HCT116 (cell line): ENCODE measurements at regions not wholly inside any gene's neighbourhood (a gene's known extent, or its start where the extent isn't known, plus 50 kb on each side); places are given as distances from the start of the nearest gene placed in this dataset.

Experiments used
- ATAC-seq: fragments of 200-7000 bp; cut with Tn5 transposase; 2 replicates; pipeline ENCODE4 v1.9.1; 2020; ENCODE audit warnings: mild to moderate bottlenecking, moderate library complexity
- BruUV-seq: library from RNA; stranded (reverse); fragments of 400-500 nt; replicated peaks from 2 replicates; lab custom pipeline; 2021; lab: Mats Ljungman, UMichigan
- CTCF ChIA-PET: fragments of 300-600 bp; sonication (Branson Sonifier 250); formaldehyde crosslinking; loops from one replicate; lab custom pipeline; 2021; ENCODE audit warnings: antibody characterized with exemption; lab: Charles Lee
- POLR2A ChIA-PET: fragments of 300-600, 350-600 bp; sonication (Branson Sonifier 250); formaldehyde crosslinking; loops from one replicate; lab custom pipeline; 2021; ENCODE audit warnings: antibody characterized with exemption; lab: Charles Lee
- RAD21 ChIA-PET, 2 experiments: fragments of 300-600 bp; sonication (Branson Sonifier 250); formaldehyde crosslinking; loops; one replicate each; lab custom pipeline; 2023; ENCODE audit warnings: low total read pairs in 2 of 2; ENCODE audit not compliant: uncharacterized antibody in 2 of 2, unreplicated experiment in 2 of 2, low non-redundant PET in 1 of 2; lab: Charles Lee
- DNase-seq: peaks from one replicate; pipeline ENCODE4 v3.0.0-alpha.2; 2010; ENCODE audit warnings: low read depth, low spot score
- H2AFZ ChIP-seq: fragments of 200-600 bp; shearing (Covaris generic), sonication (generic); 2 replicates; pipeline ENCODE4 v1.6.1; 2017; ENCODE audit warnings: low read depth, mixed run types, mixed read lengths, antibody characterized with exemption, low read length; ENCODE audit not compliant: poor library complexity, severe bottlenecking
- H3K27ac ChIP-seq: 2 replicates; pipeline ENCODE4 v1.5.1; 2012; ENCODE audit warnings: low read depth, low read length
- H3K27me3 ChIP-seq: fragments of 200-600 bp; sonication (generic); 2 replicates; pipeline ENCODE4 v1.6.1; 2016; ENCODE audit warnings: mixed run types, low read length, mixed read lengths; ENCODE audit not compliant: insufficient read depth
- H3K36me3 ChIP-seq, 2 experiments: fragments of 200-500 bp in 1 of 2; fragments of 200-600 bp in 1 of 2; sonication (Bioruptor generic) in 1 of 2; sonication (generic) in 1 of 2; 2 replicates each; pipeline versions ENCODE4 v1.5.1 to v1.6.1; 2014 to 2016; ENCODE audit warnings: low read length in 2 of 2, inconsistent platforms in 1 of 2, mixed read lengths in 1 of 2, mixed run types in 1 of 2; ENCODE audit not compliant: insufficient read depth in 2 of 2, control insufficient read depth in 1 of 2
- H3K4me1 ChIP-seq, 2 experiments: fragments of 200-600 bp in 1 of 2; sonication (generic) in 1 of 2; 2 replicates each; pipeline versions ENCODE4 v1.5.1 to v1.6.1; 2012 to 2017; ENCODE audit warnings: low read length in 2 of 2, inconsistent platforms in 1 of 2, mild to moderate bottlenecking in 1 of 2, mixed read lengths in 1 of 2, mixed run types in 1 of 2, moderate library complexity in 1 of 2; ENCODE audit not compliant: insufficient read depth in 2 of 2, control insufficient read depth in 1 of 2
- H3K4me2 ChIP-seq: fragments of 200-600 bp; sonication (generic); 2 replicates; pipeline ENCODE4 v1.6.1; 2017; ENCODE audit warnings: mixed run types, low read length, mixed read lengths
- H3K4me3 ChIP-seq, 2 experiments: fragments of 200-600 bp in 1 of 2; sonication (generic) in 1 of 2; replicated peaks in 1 of 2; 2 replicates each; pipeline ENCODE4 v1.5.1; 2011 to 2016; ENCODE audit warnings: low read length in 2 of 2, control low read depth in 1 of 2, low read depth in 1 of 2, mild to moderate bottlenecking in 1 of 2, mixed read lengths in 1 of 2, mixed run types in 1 of 2
- H3K79me2 ChIP-seq: fragments of 200-600 bp; sonication (generic); 2 replicates; pipeline ENCODE4 v1.6.1; 2017; ENCODE audit warnings: mild to moderate bottlenecking, mixed run types, low read length, moderate library complexity, mixed read lengths; ENCODE audit not compliant: insufficient read depth
- H3K9ac ChIP-seq: fragments of 200-600 bp; sonication (generic); 2 replicates; pipeline ENCODE4 v1.6.1; 2016; ENCODE audit warnings: low read length, mixed read lengths
- H3K9me2 ChIP-seq: fragments of 200-600 bp; sonication (generic), shearing (Covaris generic); 2 replicates; pipeline ENCODE4 v1.6.1; 2017; ENCODE audit warnings: mixed run types, mild to moderate bottlenecking, moderate library complexity; ENCODE audit not compliant: insufficient read depth
- H3K9me3 ChIP-seq, 2 experiments: fragments of 200-500 bp in 1 of 2; fragments of 200-600 bp in 1 of 2; sonication (Bioruptor generic) in 1 of 2; sonication (generic) in 1 of 2; 2 replicates each; pipeline ENCODE4 v1.6.1; 2014 to 2017; ENCODE audit warnings: low read length in 2 of 2, mixed read lengths in 2 of 2, inconsistent platforms in 1 of 2, low read depth in 1 of 2, mild to moderate bottlenecking in 1 of 2, mixed run types in 1 of 2, moderate library complexity in 1 of 2; ENCODE audit not compliant: control insufficient read depth in 1 of 2, insufficient read depth in 1 of 2
- H4K20me1 ChIP-seq: fragments of 200-600 bp; sonication (generic), shearing (Covaris generic); 2 replicates; pipeline ENCODE4 v1.6.1; 2017; ENCODE audit warnings: mixed run types, mild to moderate bottlenecking, moderate library complexity; ENCODE audit not compliant: insufficient read depth
- CBX3 ChIP-seq: IDR thresholded peaks from 2 replicates; pipeline ENCODE4 v1.6.1; 2012; ENCODE audit warnings: low read depth
- CEBPB ChIP-seq: IDR thresholded peaks from 2 replicates; pipeline ENCODE4 v1.6.1; 2012; ENCODE audit warnings: low read depth
- ELF1 ChIP-seq: IDR thresholded peaks from 2 replicates; pipeline ENCODE4 v1.6.1; 2012; ENCODE audit warnings: low read depth, borderline replicate concordance
- EZH2 ChIP-seq: fragments of 200-600 bp; sonication (generic); IDR thresholded peaks from 2 replicates; pipeline ENCODE4 v1.6.1; 2017; ENCODE audit warnings: antibody characterized with exemption, mixed run types
- EZH2phosphoT487 ChIP-seq: fragments of 200-600 bp; IDR thresholded peaks from 2 replicates; pipeline ENCODE4 v1.6.1; 2018; ENCODE audit warnings: antibody characterized with exemption, borderline replicate concordance
- FOSL1 ChIP-seq: IDR thresholded peaks from 2 replicates; pipeline ENCODE4 v1.6.1; 2012; ENCODE audit warnings: low read depth
- JUND ChIP-seq: IDR thresholded peaks from 2 replicates; pipeline ENCODE4 v1.6.1; 2012
- POLR2A ChIP-seq: IDR thresholded peaks from 2 replicates; pipeline ENCODE4 v1.7.0; 2011; ENCODE audit warnings: borderline replicate concordance; ENCODE audit not compliant: insufficient read depth, insufficient read length; ENCODE audit errors: extremely low read depth
- POLR2AphosphoS5 ChIP-seq: IDR thresholded peaks from 2 replicates; pipeline ENCODE4 v1.6.1; 2011; ENCODE audit warnings: mild to moderate bottlenecking, low read depth, low read length, moderate library complexity
- RAD21 ChIP-seq: IDR thresholded peaks from 2 replicates; pipeline ENCODE4 v1.6.1; 2012; ENCODE audit warnings: low read depth, mild to moderate bottlenecking
- SIN3A ChIP-seq: IDR thresholded peaks from 2 replicates; pipeline ENCODE4 v1.6.1; 2012; ENCODE audit warnings: low read depth
- SP1 ChIP-seq: IDR thresholded peaks from 2 replicates; pipeline ENCODE4 v1.6.1; 2012; ENCODE audit warnings: low read depth
- SRF ChIP-seq: IDR thresholded peaks from 2 replicates; pipeline ENCODE4 v1.6.1; 2012; ENCODE audit warnings: low read depth
- TCF7L2 ChIP-seq: IDR thresholded peaks from 2 replicates; pipeline ENCODE4 v1.7.0; 2011; ENCODE audit warnings: borderline replicate concordance, inconsistent platforms; ENCODE audit not compliant: insufficient read depth, insufficient read length; ENCODE audit errors: extremely low read depth
- YY1 ChIP-seq: IDR thresholded peaks from 2 replicates; pipeline ENCODE4 v1.6.1; 2011; ENCODE audit warnings: low read length, low read depth, moderate library complexity, mild to moderate bottlenecking; ENCODE audit not compliant: insufficient replicate concordance; ENCODE audit errors: extremely low read depth
- ZNF274 ChIP-seq: fragments of 200-500 bp; sonication (Bioruptor generic); IDR thresholded peaks from 2 replicates; pipeline ENCODE4 v1.6.1; 2014; ENCODE audit warnings: mild to moderate bottlenecking, low read depth, low read length, inconsistent platforms
- intact Hi-C: fragments of 100-400 bp; cut with micrococcal nuclease; formaldehyde crosslinking; loops from 2 replicates; pipeline ENCODE4 v1.10.0; 2022
- TF ChIP-seq, protein P1 (sequence below), 3 experiments: fragments of 200-600 bp in 1 of 3; sonication (generic) in 1 of 3; IDR thresholded peaks in 2 of 3; conservative IDR thresholded peaks in 1 of 3; 2 replicates each; pipeline ENCODE4 v1.5.1; 2012 to 2017; ENCODE audit warnings: low read depth in 2 of 3, low read length in 2 of 3, antibody characterized with exemption in 1 of 3, borderline replicate concordance in 1 of 3, control low read depth in 1 of 3, mild to moderate bottlenecking in 1 of 3, mixed read lengths in 1 of 3, mixed run types in 1 of 3, moderate library complexity in 1 of 3; ENCODE audit not compliant: insufficient read depth in 1 of 3
- TF ChIP-seq, protein P2 (sequence below): IDR thresholded peaks from 2 replicates; pipeline ENCODE4 v1.6.1; 2012; ENCODE audit warnings: low read depth
- TF ChIP-seq, protein P3 (sequence below): IDR thresholded peaks from 2 replicates; pipeline ENCODE4 v1.6.1; 2012

DNA sequence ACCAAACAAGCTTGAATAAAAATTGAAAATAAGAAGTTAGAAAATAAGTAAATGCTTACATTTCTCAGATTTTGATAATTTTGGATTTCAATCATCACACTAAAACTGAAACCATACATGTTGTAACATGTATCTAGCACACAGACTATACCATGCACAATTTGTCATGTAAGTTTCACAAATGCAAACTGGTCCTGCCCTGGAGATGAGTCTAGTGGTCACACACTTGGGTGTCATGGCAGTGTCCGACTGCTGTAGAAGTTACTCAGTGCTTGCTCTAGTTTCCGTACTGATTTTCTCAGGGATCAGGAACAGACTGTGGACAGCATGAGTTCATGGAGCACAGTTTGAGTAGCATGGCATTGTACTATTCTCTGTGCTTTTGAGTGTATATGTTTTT lies 182.9 kb upstream of the RMP24 start:
- POLR2A ChIA-PET = no interaction called here
- CTCF ChIA-PET = no interaction called here
- Histone ChIP-seq H3K27me3 (0 out of 2 replicates have a peak, but pooled peaks cover 5% of the 10 kb centered on the region), H3K36me3 (no peaks in the 10 kb centered on the region), H3K9me3 (no peaks in the 10 kb centered on the region), H3K9ac (no peak overlapping the region), H3K9me2 (no peaks in the 10 kb centered on the region), H3K4me2 (no peak overlapping the region), H3K4me1 (no peaks in the 10 kb centered on the region), H3K79me2 (no peaks in the 10 kb centered on the region), H3K27ac (no peak overlapping the region), H3K4me3 (no peak overlapping the region), H4K20me1 (no peaks in the 10 kb centered on the region), H2AFZ (no peak overlapping the region)
- TF ChIP-seq SIN3A (no peak), JUND (no peak), ZNF274 (no peak), POLR2A (no peak), ELF1 (no peak), EZH2phosphoT487 (no peak), CBX3 (no peak), SP1 (no peak), RAD21 (no peak), TCF7L2 (no peak), CEBPB (no peak), POLR2AphosphoS5 (no peak), EZH2 (no peak), SRF (no peak), FOSL1 (no peak), YY1 (no peak)
- TF ChIP-seq, protein P1, sequence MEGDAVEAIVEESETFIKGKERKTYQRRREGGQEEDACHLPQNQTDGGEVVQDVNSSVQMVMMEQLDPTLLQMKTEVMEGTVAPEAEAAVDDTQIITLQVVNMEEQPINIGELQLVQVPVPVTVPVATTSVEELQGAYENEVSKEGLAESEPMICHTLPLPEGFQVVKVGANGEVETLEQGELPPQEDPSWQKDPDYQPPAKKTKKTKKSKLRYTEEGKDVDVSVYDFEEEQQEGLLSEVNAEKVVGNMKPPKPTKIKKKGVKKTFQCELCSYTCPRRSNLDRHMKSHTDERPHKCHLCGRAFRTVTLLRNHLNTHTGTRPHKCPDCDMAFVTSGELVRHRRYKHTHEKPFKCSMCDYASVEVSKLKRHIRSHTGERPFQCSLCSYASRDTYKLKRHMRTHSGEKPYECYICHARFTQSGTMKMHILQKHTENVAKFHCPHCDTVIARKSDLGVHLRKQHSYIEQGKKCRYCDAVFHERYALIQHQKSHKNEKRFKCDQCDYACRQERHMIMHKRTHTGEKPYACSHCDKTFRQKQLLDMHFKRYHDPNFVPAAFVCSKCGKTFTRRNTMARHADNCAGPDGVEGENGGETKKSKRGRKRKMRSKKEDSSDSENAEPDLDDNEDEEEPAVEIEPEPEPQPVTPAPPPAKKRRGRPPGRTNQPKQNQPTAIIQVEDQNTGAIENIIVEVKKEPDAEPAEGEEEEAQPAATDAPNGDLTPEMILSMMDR (IDR thresholded peaks at IDR 0.05 in 2 of 3, conservative IDR thresholded peaks at IDR 0.05 in 1 of 3; ENCODE audit: borderline replicate concordance in 1 of 3, insufficient read depth in 1 of 3, low read depth in 2 of 3, low read length in 2 of 3) = no peak
- TF ChIP-seq, protein P2, sequence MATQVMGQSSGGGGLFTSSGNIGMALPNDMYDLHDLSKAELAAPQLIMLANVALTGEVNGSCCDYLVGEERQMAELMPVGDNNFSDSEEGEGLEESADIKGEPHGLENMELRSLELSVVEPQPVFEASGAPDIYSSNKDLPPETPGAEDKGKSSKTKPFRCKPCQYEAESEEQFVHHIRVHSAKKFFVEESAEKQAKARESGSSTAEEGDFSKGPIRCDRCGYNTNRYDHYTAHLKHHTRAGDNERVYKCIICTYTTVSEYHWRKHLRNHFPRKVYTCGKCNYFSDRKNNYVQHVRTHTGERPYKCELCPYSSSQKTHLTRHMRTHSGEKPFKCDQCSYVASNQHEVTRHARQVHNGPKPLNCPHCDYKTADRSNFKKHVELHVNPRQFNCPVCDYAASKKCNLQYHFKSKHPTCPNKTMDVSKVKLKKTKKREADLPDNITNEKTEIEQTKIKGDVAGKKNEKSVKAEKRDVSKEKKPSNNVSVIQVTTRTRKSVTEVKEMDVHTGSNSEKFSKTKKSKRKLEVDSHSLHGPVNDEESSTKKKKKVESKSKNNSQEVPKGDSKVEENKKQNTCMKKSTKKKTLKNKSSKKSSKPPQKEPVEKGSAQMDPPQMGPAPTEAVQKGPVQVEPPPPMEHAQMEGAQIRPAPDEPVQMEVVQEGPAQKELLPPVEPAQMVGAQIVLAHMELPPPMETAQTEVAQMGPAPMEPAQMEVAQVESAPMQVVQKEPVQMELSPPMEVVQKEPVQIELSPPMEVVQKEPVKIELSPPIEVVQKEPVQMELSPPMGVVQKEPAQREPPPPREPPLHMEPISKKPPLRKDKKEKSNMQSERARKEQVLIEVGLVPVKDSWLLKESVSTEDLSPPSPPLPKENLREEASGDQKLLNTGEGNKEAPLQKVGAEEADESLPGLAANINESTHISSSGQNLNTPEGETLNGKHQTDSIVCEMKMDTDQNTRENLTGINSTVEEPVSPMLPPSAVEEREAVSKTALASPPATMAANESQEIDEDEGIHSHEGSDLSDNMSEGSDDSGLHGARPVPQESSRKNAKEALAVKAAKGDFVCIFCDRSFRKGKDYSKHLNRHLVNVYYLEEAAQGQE = no peak
- TF ChIP-seq, protein P3, sequence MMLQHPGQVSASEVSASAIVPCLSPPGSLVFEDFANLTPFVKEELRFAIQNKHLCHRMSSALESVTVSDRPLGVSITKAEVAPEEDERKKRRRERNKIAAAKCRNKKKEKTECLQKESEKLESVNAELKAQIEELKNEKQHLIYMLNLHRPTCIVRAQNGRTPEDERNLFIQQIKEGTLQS = no peak
- ATAC-seq (no peak), DNase-seq (no peak)
- no TSS peak for BruUV-seq
- intact Hi-C loops = loop anchor here (10.0 kb wide), 1 partner anchor 65 kb away; no protein-coding TSS in a partner anchor
- RAD21 ChIA-PET = no interaction called here
